A549 (cell line): ENCODE measurements at regions not wholly inside any gene's neighbourhood (a gene's known extent, or its start where the extent isn't known, plus 50 kb on each side); places are given as distances from the start of the nearest gene placed in this dataset.

ENCODE experiments used
- BHLHE40 ChIP-seq: IDR thresholded peaks from 2 replicates; pipeline ENCODE4 v1.6.1; 2012; ENCODE audit warnings: low read depth, low read length, inconsistent platforms
- CBX8 ChIP-seq: fragments of 200-600 bp; sonication (generic); IDR thresholded peaks from 2 replicates; pipeline ENCODE4 v1.6.1; 2016
- CHD4 ChIP-seq: fragments of 200-600 bp; sonication (generic); IDR thresholded peaks from 2 replicates; pipeline ENCODE4 v1.6.1; 2016; ENCODE audit warnings: antibody characterized with exemption, mild to moderate bottlenecking, borderline replicate concordance
- EHF ChIP-seq: fragments of 250-450 bp; sonication (Bioruptor Pico); IDR thresholded peaks from 2 replicates; pipeline ENCODE4 v1.5.0; 2020; ENCODE audit warnings: mild to moderate bottlenecking
- EP300 ChIP-seq, 2 experiments: fragments of >200 bp; sonication (Bioruptor Twin); formaldehyde crosslinking; IDR thresholded peaks; 2 replicates in 1 of 2; 3 replicates in 1 of 2; pipeline ENCODE4 v1.6.1; 2016 to 2017
- ESRRA ChIP-seq: fragments of 150-350 bp; IDR thresholded peaks from 2 replicates; pipeline ENCODE4 v1.6.1; 2014; ENCODE audit warnings: mild to moderate bottlenecking, low read length, borderline replicate concordance
- FOSB ChIP-seq: fragments of 250-450 bp; sonication (Bioruptor Pico); IDR thresholded peaks from 2 replicates; pipeline ENCODE4 v1.5.0; 2020; ENCODE audit warnings: mild to moderate bottlenecking, moderate library complexity
- FOXS1 ChIP-seq: fragments of 250-450 bp; sonication (Bioruptor Pico); IDR thresholded peaks from 2 replicates; pipeline ENCODE4 v1.5.0; 2020; ENCODE audit warnings: mild to moderate bottlenecking, moderate library complexity
- GATA3 ChIP-seq: IDR thresholded peaks from 2 replicates; pipeline ENCODE4 v1.6.1; 2012; ENCODE audit warnings: borderline replicate concordance
- HDAC2 ChIP-seq: fragments of 200-600 bp; sonication (generic); IDR thresholded peaks from 2 replicates; pipeline ENCODE4 v1.6.1; 2016
- HOXB5 ChIP-seq: fragments of 250-450 bp; sonication (Bioruptor Pico); IDR thresholded peaks from 2 replicates; pipeline ENCODE4 v1.5.0; 2020; ENCODE audit warnings: mild to moderate bottlenecking, moderate library complexity
- JUN ChIP-seq, 2 experiments: fragments of >200 bp; sonication (Bioruptor Twin); formaldehyde crosslinking; IDR thresholded peaks; 2 replicates in 1 of 2; 3 replicates in 1 of 2; pipeline ENCODE4 v1.6.1; 2016 to 2017
- JUNB ChIP-seq: fragments of >200 bp; sonication (Bioruptor Twin); formaldehyde crosslinking; IDR thresholded peaks from 2 replicates; pipeline ENCODE4 v1.6.1; 2016
- MAZ ChIP-seq: fragments of 150-350 bp; IDR thresholded peaks from 2 replicates; pipeline ENCODE4 v1.6.1; 2014; ENCODE audit warnings: antibody characterized with exemption, low read depth, low read length, borderline replicate concordance
- NR3C1 ChIP-seq: fragments of >200 bp; sonication (Bioruptor Twin); formaldehyde crosslinking; IDR thresholded peaks from 3 replicates; pipeline ENCODE4 v1.6.1; 2017
- POLR2A ChIP-seq: IDR thresholded peaks from 2 replicates; pipeline ENCODE4 v1.6.1; 2012; ENCODE audit warnings: mild to moderate bottlenecking, low read length
- POLR2AphosphoS2 ChIP-seq: conservative IDR thresholded peaks from 2 replicates; pipeline ENCODE4 v1.6.1; 2012; ENCODE audit warnings: low read length, improper control_type of control experiment, inconsistent platforms
- RCOR1 ChIP-seq: fragments of 150-350 bp; IDR thresholded peaks from 2 replicates; pipeline ENCODE4 v1.6.1; 2014; ENCODE audit warnings: antibody characterized with exemption, low read length, low read depth
- RFX5 ChIP-seq: fragments of 450-650 bp; IDR thresholded peaks from 2 replicates; pipeline ENCODE4 v1.7.1; 2014; ENCODE audit warnings: antibody characterized with exemption, mild to moderate bottlenecking, moderate library complexity
- RNF2 ChIP-seq: fragments of 200-600 bp; sonication (generic); IDR thresholded peaks from 2 replicates; pipeline ENCODE4 v1.6.1; 2016; ENCODE audit warnings: low read depth, mild to moderate bottlenecking, antibody characterized with exemption, moderate library complexity, borderline replicate concordance
- SMC3 ChIP-seq: fragments of >200 bp; sonication (Bioruptor Twin); formaldehyde crosslinking; IDR thresholded peaks from 3 replicates; pipeline ENCODE4 v1.6.1; 2018; ENCODE audit warnings: inconsistent platforms
- SREBF2 ChIP-seq: fragments of 450-650 bp; IDR thresholded peaks from 2 replicates; pipeline ENCODE4 v1.6.1; 2014; ENCODE audit warnings: mild to moderate bottlenecking, moderate library complexity
- TP53 ChIP-seq: fragments of 250-450 bp; sonication (Bioruptor Pico); IDR thresholded peaks from 2 replicates; pipeline ENCODE4 v1.5.0; 2021; ENCODE audit warnings: mild to moderate bottlenecking, moderate library complexity
- TF ChIP-seq, protein P1 (sequence below): IDR thresholded peaks from 2 replicates; pipeline ENCODE4 v1.6.1; 2012
- TF ChIP-seq, protein P2 (sequence below): IDR thresholded peaks from 2 replicates; pipeline ENCODE4 v1.6.1; 2012
- TF ChIP-seq, protein P3 (sequence below): fragments of >200 bp; sonication (Bioruptor Twin); formaldehyde crosslinking; IDR thresholded peaks from 3 replicates; pipeline ENCODE4 v1.6.1; 2016
- TF ChIP-seq, protein P4 (sequence below): fragments of 200-600 bp; sonication (generic); IDR thresholded peaks from 2 replicates; pipeline ENCODE4 v1.6.1; 2016; ENCODE audit warnings: antibody characterized with exemption, mild to moderate bottlenecking, moderate library complexity
- TF ChIP-seq, protein P5 (sequence below): fragments of 250-450 bp; sonication (Bioruptor Pico); IDR thresholded peaks from 2 replicates; pipeline ENCODE4 v1.5.0; 2021; ENCODE audit warnings: mild to moderate bottlenecking, moderate library complexity, borderline replicate concordance
- TF ChIP-seq, protein P6 (sequence below): fragments of 250-450 bp; sonication (Bioruptor Pico); IDR thresholded peaks from 2 replicates; pipeline ENCODE4 v1.5.0; 2020; ENCODE audit warnings: low read depth, mild to moderate bottlenecking, moderate library complexity
- TF ChIP-seq, protein P7 (sequence below): fragments of 150-350 bp; IDR thresholded peaks from 2 replicates; pipeline ENCODE4 v1.6.1; 2014; ENCODE audit warnings: low read depth, mild to moderate bottlenecking, low read length

DNA sequence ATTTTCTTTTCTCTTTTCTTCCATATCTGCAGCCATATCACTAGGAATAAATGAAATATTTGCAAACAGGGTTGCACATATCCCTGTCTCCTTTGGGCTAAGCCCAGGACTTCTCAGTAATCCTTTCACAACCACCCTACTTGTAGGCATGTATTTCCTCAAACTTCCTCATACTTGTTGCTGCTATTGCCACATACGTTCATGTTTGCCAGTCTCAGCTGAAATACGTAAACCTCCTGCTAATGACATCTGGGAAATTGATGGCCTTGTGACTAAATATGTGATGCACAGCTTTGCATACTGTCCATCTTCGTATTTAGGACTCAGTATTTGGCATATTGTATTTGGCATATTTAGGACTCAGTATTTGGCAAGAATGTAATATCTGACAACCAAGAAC lies 224.6 kb downstream of the PLK2 start (continued):
- peak; percentile 93 for TF ChIP-seq EHF (CRISPR knock-in tag)
- TF ChIP-seq RFX5, result no peak; the same call in 1 of the 2 replicates
- TF ChIP-seq, protein P1, sequence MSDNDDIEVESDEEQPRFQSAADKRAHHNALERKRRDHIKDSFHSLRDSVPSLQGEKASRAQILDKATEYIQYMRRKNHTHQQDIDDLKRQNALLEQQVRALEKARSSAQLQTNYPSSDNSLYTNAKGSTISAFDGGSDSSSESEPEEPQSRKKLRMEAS, result peak; percentile 67
- no peak for TF ChIP-seq SREBF2
- TF ChIP-seq NR3C1, result no peak
- TF ChIP-seq, protein P2, sequence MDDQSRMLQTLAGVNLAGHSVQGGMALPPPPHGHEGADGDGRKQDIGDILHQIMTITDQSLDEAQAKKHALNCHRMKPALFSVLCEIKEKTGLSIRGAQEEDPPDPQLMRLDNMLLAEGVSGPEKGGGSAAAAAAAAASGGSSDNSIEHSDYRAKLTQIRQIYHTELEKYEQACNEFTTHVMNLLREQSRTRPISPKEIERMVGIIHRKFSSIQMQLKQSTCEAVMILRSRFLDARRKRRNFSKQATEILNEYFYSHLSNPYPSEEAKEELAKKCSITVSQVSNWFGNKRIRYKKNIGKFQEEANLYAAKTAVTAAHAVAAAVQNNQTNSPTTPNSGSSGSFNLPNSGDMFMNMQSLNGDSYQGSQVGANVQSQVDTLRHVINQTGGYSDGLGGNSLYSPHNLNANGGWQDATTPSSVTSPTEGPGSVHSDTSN, result peak; percentile 83
- TF ChIP-seq CHD4, result no peak
- TF ChIP-seq, protein P3, sequence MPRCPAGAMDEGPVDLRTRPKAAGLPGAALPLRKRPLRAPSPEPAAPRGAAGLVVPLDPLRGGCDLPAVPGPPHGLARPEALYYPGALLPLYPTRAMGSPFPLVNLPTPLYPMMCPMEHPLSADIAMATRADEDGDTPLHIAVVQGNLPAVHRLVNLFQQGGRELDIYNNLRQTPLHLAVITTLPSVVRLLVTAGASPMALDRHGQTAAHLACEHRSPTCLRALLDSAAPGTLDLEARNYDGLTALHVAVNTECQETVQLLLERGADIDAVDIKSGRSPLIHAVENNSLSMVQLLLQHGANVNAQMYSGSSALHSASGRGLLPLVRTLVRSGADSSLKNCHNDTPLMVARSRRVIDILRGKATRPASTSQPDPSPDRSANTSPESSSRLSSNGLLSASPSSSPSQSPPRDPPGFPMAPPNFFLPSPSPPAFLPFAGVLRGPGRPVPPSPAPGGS, result peak; percentile 82; the same call in 1 of the 3 replicates
- no peak for TF ChIP-seq POLR2A
- no peak for TF ChIP-seq CBX8
- TF ChIP-seq, protein P4, sequence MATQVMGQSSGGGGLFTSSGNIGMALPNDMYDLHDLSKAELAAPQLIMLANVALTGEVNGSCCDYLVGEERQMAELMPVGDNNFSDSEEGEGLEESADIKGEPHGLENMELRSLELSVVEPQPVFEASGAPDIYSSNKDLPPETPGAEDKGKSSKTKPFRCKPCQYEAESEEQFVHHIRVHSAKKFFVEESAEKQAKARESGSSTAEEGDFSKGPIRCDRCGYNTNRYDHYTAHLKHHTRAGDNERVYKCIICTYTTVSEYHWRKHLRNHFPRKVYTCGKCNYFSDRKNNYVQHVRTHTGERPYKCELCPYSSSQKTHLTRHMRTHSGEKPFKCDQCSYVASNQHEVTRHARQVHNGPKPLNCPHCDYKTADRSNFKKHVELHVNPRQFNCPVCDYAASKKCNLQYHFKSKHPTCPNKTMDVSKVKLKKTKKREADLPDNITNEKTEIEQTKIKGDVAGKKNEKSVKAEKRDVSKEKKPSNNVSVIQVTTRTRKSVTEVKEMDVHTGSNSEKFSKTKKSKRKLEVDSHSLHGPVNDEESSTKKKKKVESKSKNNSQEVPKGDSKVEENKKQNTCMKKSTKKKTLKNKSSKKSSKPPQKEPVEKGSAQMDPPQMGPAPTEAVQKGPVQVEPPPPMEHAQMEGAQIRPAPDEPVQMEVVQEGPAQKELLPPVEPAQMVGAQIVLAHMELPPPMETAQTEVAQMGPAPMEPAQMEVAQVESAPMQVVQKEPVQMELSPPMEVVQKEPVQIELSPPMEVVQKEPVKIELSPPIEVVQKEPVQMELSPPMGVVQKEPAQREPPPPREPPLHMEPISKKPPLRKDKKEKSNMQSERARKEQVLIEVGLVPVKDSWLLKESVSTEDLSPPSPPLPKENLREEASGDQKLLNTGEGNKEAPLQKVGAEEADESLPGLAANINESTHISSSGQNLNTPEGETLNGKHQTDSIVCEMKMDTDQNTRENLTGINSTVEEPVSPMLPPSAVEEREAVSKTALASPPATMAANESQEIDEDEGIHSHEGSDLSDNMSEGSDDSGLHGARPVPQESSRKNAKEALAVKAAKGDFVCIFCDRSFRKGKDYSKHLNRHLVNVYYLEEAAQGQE, result no peak
- peak; percentile 97 for TF ChIP-seq GATA3
- TF ChIP-seq BHLHE40, result no peak
- no peak for TF ChIP-seq ESRRA
- TF ChIP-seq TP53 (CRISPR knock-in tag), result no peak
- TF ChIP-seq JUN (IDR thresholded peaks at IDR 0.05), result peak; percentile 85 to 90; a peak in 4 of 5 replicates
- TF ChIP-seq HDAC2, result no peak
- no peak for TF ChIP-seq RNF2
- TF ChIP-seq FOXS1 (CRISPR knock-in tag), result no peak
- no peak for TF ChIP-seq MAZ
- no peak for TF ChIP-seq POLR2AphosphoS2
- TF ChIP-seq, protein P5, sequence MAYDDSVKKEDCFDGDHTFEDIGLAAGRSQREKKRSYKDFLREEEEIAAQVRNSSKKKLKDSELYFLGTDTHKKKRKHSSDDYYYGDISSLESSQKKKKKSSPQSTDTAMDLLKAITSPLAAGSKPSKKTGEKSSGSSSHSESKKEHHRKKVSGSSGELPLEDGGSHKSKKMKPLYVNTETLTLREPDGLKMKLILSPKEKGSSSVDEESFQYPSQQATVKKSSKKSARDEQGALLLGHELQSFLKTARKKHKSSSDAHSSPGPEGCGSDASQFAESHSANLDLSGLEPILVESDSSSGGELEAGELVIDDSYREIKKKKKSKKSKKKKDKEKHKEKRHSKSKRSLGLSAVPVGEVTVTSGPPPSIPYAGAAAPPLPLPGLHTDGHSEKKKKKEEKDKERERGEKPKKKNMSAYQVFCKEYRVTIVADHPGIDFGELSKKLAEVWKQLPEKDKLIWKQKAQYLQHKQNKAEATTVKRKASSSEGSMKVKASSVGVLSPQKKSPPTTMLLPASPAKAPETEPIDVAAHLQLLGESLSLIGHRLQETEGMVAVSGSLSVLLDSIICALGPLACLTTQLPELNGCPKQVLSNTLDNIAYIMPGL (CRISPR knock-in tag), result no peak
- no peak for TF ChIP-seq RCOR1
- peak; percentile 86 for TF ChIP-seq JUNB
- peak; percentile 99 for TF ChIP-seq HOXB5 (CRISPR knock-in tag)
- TF ChIP-seq, protein P6, sequence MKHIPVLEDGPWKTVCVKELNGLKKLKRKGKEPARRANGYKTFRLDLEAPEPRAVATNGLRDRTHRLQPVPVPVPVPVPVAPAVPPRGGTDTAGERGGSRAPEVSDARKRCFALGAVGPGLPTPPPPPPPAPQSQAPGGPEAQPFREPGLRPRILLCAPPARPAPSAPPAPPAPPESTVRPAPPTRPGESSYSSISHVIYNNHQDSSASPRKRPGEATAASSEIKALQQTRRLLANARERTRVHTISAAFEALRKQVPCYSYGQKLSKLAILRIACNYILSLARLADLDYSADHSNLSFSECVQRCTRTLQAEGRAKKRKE, result no peak
- TF ChIP-seq, protein P7, sequence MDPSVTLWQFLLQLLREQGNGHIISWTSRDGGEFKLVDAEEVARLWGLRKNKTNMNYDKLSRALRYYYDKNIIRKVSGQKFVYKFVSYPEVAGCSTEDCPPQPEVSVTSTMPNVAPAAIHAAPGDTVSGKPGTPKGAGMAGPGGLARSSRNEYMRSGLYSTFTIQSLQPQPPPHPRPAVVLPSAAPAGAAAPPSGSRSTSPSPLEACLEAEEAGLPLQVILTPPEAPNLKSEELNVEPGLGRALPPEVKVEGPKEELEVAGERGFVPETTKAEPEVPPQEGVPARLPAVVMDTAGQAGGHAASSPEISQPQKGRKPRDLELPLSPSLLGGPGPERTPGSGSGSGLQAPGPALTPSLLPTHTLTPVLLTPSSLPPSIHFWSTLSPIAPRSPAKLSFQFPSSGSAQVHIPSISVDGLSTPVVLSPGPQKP, result no peak
- TF ChIP-seq SMC3, result peak; percentile 59
- peak; percentile 92 to 96 for TF ChIP-seq EP300 (IDR thresholded peaks at IDR 0.05)
- TF ChIP-seq FOSB (CRISPR knock-in tag), result peak; percentile 68; the same call in 1 of the 2 replicates
- TF ChIP-seq, all 56 proteins: peak for 18
